Endothelial cell of umbilical vein (primary cell): ENCODE measurements at regions not wholly inside any gene's neighbourhood (a gene's known extent, or its start where the extent isn't known, plus 50 kb on each side); places are given as distances from the start of the nearest gene placed in this dataset.

Source experiments
- BruUV-seq: library from RNA; stranded (reverse); fragments of 400-500 nt; replicated peaks from 2 replicates; lab custom pipeline; 2021; lab: Mats Ljungman, UMichigan
- CTCF ChIA-PET: fragments of 300-600, 350-600 bp; sonication (Branson Sonifier 250); formaldehyde crosslinking; loops from one replicate; lab custom pipeline; 2021; ENCODE audit warnings: antibody characterized with exemption, inconsistent platforms; lab: Charles Lee
- POLR2A ChIA-PET: fragments of 300-600, 350-600 bp; sonication (Branson Sonifier 250); formaldehyde crosslinking; loops from one replicate; lab custom pipeline; 2021; ENCODE audit warnings: antibody characterized with exemption, inconsistent platforms; lab: Charles Lee
- DNase-seq: peaks from one replicate; pipeline ENCODE4 v3.0.0-alpha.2; 2011; ENCODE audit warnings: low read depth, low spot score
- FAIRE-seq: peaks from 2 replicates; lab custom pipeline; 2011; peaks lifted over from hg19 to GRCh38; lab: Jason Lieb, UNC
- H2AFZ ChIP-seq: 2 replicates; pipeline ENCODE4 v1.6.0; 2012; ENCODE audit warnings: low read depth, low read length, control low read depth, inconsistent platforms
- H3K27ac ChIP-seq: 2 replicates; pipeline ENCODE4 v1.5.1; 2011; ENCODE audit warnings: low read depth, mild to moderate bottlenecking, control low read depth, low read length, moderate library complexity; ENCODE audit not compliant: insufficient read depth
- H3K27me3 ChIP-seq, 2 experiments: 2 replicates each; pipeline versions ENCODE4 v1.6.0 to v1.6.1; 2011; ENCODE audit warnings: low read length in 2 of 2, mixed read lengths in 1 of 2; ENCODE audit not compliant: control insufficient read depth in 2 of 2, insufficient read depth in 2 of 2
- H3K36me3 ChIP-seq, 2 experiments: 2 replicates in 1 of 2; 3 replicates in 1 of 2; pipeline ENCODE4 v1.5.1; 2011; ENCODE audit warnings: low read length in 2 of 2, mild to moderate bottlenecking in 1 of 2, moderate library complexity in 1 of 2; ENCODE audit not compliant: control insufficient read depth in 2 of 2, insufficient read depth in 2 of 2; ENCODE audit errors: extremely low read depth in 1 of 2
- H3K4me1 ChIP-seq: 3 replicates; pipeline ENCODE4 v1.5.1; 2011; ENCODE audit warnings: mild to moderate bottlenecking, low read length; ENCODE audit not compliant: control insufficient read depth, insufficient read depth; ENCODE audit errors: extremely low read depth
- H3K4me2 ChIP-seq: 2 replicates; pipeline ENCODE4 v1.6.1; 2011; ENCODE audit warnings: low read length, control low read depth, mixed read lengths; ENCODE audit not compliant: insufficient read depth
- H3K4me3 ChIP-seq, 3 experiments: fragments of 200-600 bp in 1 of 3; sonication (generic), shearing (Covaris generic) in 1 of 3; replicated peaks in 1 of 3; 2 replicates each; pipeline ENCODE4 v1.5.1; 2011 to 2016; ENCODE audit warnings: control low read depth in 3 of 3, low read length in 3 of 3, mild to moderate bottlenecking in 2 of 3, inconsistent platforms in 1 of 3, low read depth in 1 of 3, moderate library complexity in 1 of 3; ENCODE audit not compliant: insufficient read depth in 1 of 3
- H3K79me2 ChIP-seq: 2 replicates; pipeline ENCODE4 v1.6.0; 2012; ENCODE audit warnings: low read length, inconsistent platforms; ENCODE audit not compliant: control insufficient read depth, insufficient read depth
- H3K9ac ChIP-seq: replicated peaks from 2 replicates; pipeline ENCODE3; 2011; ENCODE audit warnings: low read length, control low read depth; ENCODE audit not compliant: insufficient read depth; ENCODE audit errors: extremely low read depth
- H3K9me1 ChIP-seq: replicated peaks from 3 replicates; pipeline ENCODE4 v1.6.0; 2011; ENCODE audit warnings: mild to moderate bottlenecking, low read length; ENCODE audit not compliant: control insufficient read depth, insufficient read depth; ENCODE audit errors: extremely low read depth
- H3K9me3 ChIP-seq: replicated peaks from 2 replicates; pipeline ENCODE4 v1.5.1; 2012; ENCODE audit warnings: low read length, inconsistent platforms; ENCODE audit not compliant: control insufficient read depth, insufficient read depth
- H4K20me1 ChIP-seq: replicated peaks from 2 replicates; pipeline ENCODE3; 2011; ENCODE audit warnings: mild to moderate bottlenecking, low read length; ENCODE audit not compliant: control insufficient read depth, insufficient read depth; ENCODE audit errors: extremely low read depth
- CTCF ChIP-seq, 2 donors: IDR thresholded peaks; 1 replicate in 1 of 2; 2 replicates in 1 of 2; pipeline ENCODE4 v1.5.1; 2011; ENCODE audit warnings: low read length in 2 of 2, mild to moderate bottlenecking in 2 of 2, moderate library complexity in 2 of 2, control low read depth in 1 of 2, inconsistent platforms in 1 of 2, low read depth in 1 of 2; ENCODE audit not compliant: insufficient read depth in 1 of 2; ENCODE audit errors: extremely low read depth in 1 of 2
- MAX ChIP-seq: IDR thresholded peaks from 2 replicates; pipeline ENCODE4 v1.6.1; 2011; ENCODE audit not compliant: insufficient read depth, insufficient read length
- POLR2A ChIP-seq: IDR thresholded peaks from 2 replicates; pipeline ENCODE4 v1.6.1; 2012; ENCODE audit warnings: low read depth, mild to moderate bottlenecking, control low read depth, low read length
- dilution Hi-C: fragments of 300-500 bp; cut with MboI; formaldehyde crosslinking; loops from one replicate; pipeline ENCODE4 v1.15.0; 2019; ENCODE audit warnings: low sequenced_read_pairs; ENCODE audit not compliant: extremely low pct_ligation_motif_present
- intact Hi-C: fragments of 100-400 bp; cut with micrococcal nuclease; formaldehyde crosslinking; loops from one replicate; pipeline ENCODE4 v1.10.0; 2022

DNA sequence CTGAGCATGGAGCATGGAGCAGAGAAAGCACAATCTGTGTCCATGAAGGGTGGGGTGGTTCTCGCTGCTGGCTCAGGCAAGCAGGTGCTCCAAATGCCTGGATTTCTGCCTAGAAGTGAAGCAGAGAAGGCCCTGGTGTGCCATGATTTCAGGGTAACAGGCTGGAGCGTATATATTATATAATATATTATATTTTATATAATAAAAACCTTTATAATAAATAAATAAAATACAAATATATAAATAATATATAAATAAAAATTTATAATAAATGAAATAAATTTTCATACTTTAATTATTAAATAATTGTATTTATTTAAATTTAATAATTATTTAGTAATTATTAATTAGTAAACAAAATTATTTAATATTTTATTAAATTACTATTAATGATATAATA is 707.4 kb upstream of the COX7C start:
- TF ChIP-seq POLR2A (no peak), MAX (no peak)
- H3K27me3 ChIP-seq, result no peaks in the 10 kb centered on the region
- H3K79me2 ChIP-seq, result no peaks in the 10 kb centered on the region
- H2AFZ ChIP-seq, result no peak overlapping the region
- H4K20me1 ChIP-seq, result no peaks in the 10 kb centered on the region
- dilution Hi-C loops (no loop called here), intact Hi-C loops (no loop called here)
- H3K36me3 ChIP-seq, result no peaks in the 10 kb centered on the region
- BruUV-seq, result no TSS peak
- POLR2A ChIA-PET, result no interaction called here
- FAIRE-seq (no peak), DNase-seq (no peak)
- H3K4me1 ChIP-seq, result no peaks in the 10 kb centered on the region
- H3K27ac ChIP-seq, result no peak overlapping the region
- H3K4me2 ChIP-seq, result no peak overlapping the region
- H3K9ac ChIP-seq, result no peak overlapping the region
- no peaks in the 10 kb centered on the region for H3K9me1 ChIP-seq
- CTCF ChIA-PET, result no interaction called here
- no peaks in the 10 kb centered on the region for H3K9me3 ChIP-seq
- H3K4me3 ChIP-seq, result no peak overlapping the region

DNA sequence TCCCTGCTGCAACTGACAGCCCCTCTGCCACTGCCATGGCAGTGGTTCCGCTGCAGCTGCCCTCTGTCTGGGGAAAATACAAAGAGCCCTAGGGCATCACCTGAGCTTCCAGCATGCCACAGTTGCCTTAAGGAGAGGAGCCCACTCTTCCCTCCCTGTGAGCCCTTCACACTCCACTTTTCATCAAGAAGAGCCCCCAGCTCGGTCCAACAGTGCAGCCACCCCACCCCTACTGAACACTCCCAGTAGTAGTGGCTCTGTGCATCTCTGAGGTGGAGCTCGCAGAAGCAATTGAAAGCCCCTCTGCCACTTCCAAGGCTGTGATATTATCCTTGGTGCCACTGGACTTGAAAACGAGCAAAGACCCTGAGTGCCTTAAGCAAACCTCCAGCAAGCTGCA is 696.8 kb upstream of the COX7C start:
- H3K27ac ChIP-seq, result no peak overlapping the region
- H3K4me3 ChIP-seq, result no peak overlapping the region
- H3K27me3 ChIP-seq, result no peaks in the 10 kb centered on the region
- TF ChIP-seq CTCF (IDR thresholded peaks at IDR 0.05; ENCODE audit: extremely low read depth in 1 of 2, insufficient read depth in 1 of 2, low read depth in 1 of 2, low read length in 2 of 2), result no peak
- no peak overlapping the region for H3K4me2 ChIP-seq
- CTCF ChIA-PET, result no interaction called here
- POLR2A ChIA-PET, result no interaction called here
- peaks cover 2% of the 10 kb centered on the region for H3K9me3 ChIP-seq
- no peak overlapping the region for H3K9ac ChIP-seq
- no peaks in the 10 kb centered on the region for H3K9me1 ChIP-seq
- H4K20me1 ChIP-seq, result no peaks in the 10 kb centered on the region
- FAIRE-seq (no peak), DNase-seq (no peak)
- H2AFZ ChIP-seq, result no peak overlapping the region
- H3K4me1 ChIP-seq, result no peaks in the 10 kb centered on the region
- dilution Hi-C loops (no loop called here), intact Hi-C loops (no loop called here)
- no peaks in the 10 kb centered on the region for H3K79me2 ChIP-seq
- BruUV-seq, result no TSS peak
- no peaks in the 10 kb centered on the region for H3K36me3 ChIP-seq
